ENCODE measurements at regions not wholly inside any gene's neighbourhood (a gene's known extent, or its start where the extent isn't known, plus 50 kb on each side); places are given as distances from the start of the nearest gene placed in this dataset.

DNA sequence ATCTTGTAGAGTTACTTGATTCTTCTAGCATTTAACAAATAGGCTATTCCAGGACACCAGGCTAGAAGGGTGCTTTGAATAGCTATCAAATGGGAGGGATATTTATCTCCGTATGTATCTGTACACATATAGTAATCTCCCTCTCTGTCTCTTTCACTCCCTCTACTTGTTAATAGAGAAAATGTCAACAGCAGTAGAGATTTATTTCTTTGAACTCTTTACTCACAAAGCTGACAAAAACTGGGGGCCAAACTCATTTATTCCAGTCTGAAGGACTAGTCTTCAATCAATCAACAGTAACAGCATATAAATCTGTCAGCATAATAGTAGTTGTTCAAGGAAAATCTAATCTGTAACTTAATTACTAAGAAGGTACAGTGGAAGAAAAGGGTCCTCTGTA is 78.2 kb upstream of the FER start:
- Mint-ChIP-seq H3K4me3 (no peak overlapping the region), H3K27me3 (ENCODE audit: low read depth, poor library complexity) (peaks cover 3% of the 10 kb centered on the region), H3K27ac (no peak overlapping the region), H3K4me1 (peaks cover 20% of the 10 kb centered on the region), H3K9me3 (peaks cover 7% of the 10 kb centered on the region), H3K36me3 (ENCODE audit: low read depth) (no peaks in the 10 kb centered on the region)
- TF ChIP-seq CTCF (IDR thresholded peaks at IDR 0.05): no peak
- DNase-seq: no peak

GRCh38 chr5:108661590-108662219 is 86.0 kb upstream of the FER start:
- Mint-ChIP-seq H3K27me3 (ENCODE audit: low read depth, poor library complexity) (no peaks in the 10 kb centered on the region), H3K27ac (no peak overlapping the region), H3K36me3 (ENCODE audit: low read depth) (no peaks in the 10 kb centered on the region), H3K9me3 (peaks cover 10% of the 10 kb centered on the region), H3K4me1 (peaks cover 15% of the 10 kb centered on the region), H3K4me3 (no peak overlapping the region)
- TF ChIP-seq CTCF (IDR thresholded peaks at IDR 0.05): no peak
- no peak for DNase-seq

DNA sequence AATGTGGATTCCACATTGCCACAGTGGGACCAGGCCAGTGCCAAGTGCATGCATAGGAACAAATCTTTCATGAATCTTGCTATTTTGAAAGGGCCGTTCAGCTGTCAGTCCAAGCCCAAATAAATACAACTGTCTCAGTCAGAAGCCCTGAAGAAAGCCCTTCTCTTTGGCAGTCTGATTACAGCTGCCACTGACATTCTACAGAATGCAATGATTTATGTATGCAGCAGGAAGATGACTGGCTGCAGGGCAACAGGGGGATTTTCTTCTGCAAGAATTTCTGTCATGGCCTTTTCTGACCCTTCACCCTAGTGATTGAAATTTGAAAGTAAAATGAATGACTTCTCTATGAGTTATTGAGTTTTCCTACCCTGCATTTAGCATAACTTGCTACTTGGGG is 86.7 kb upstream of the FER start:
- DNase-seq: no peak
- Mint-ChIP-seq H3K9me3 (peaks cover 4% of the 10 kb centered on the region), H3K4me3 (no peak overlapping the region), H3K27ac (no peak overlapping the region), H3K4me1 (peaks cover 15% of the 10 kb centered on the region), H3K27me3 (ENCODE audit: low read depth, poor library complexity) (no peaks in the 10 kb centered on the region), H3K36me3 (ENCODE audit: low read depth) (no peaks in the 10 kb centered on the region)
- no peak for TF ChIP-seq CTCF (IDR thresholded peaks at IDR 0.05)

GRCh38 chr5:108660291-108660690 is 87.4 kb upstream of the FER start:
- Mint-ChIP-seq H3K9me3 (peaks cover 3% of the 10 kb centered on the region), H3K4me3 (no peak overlapping the region), H3K27me3 (ENCODE audit: low read depth, poor library complexity) (no peaks in the 10 kb centered on the region), H3K4me1 (peaks cover 15% of the 10 kb centered on the region), H3K27ac (no peak overlapping the region), H3K36me3 (ENCODE audit: low read depth) (no peaks in the 10 kb centered on the region)
- no peak for DNase-seq
- no peak for TF ChIP-seq CTCF (IDR thresholded peaks at IDR 0.05)

GRCh38 chr5:108659531-108659930 is 88.2 kb upstream of the FER start:
- no peak for TF ChIP-seq CTCF (IDR thresholded peaks at IDR 0.05)
- DNase-seq: no peak

GRCh38 chr5:108655750-108656450 is 91.8 kb upstream of the FER start:
- no peak for DNase-seq
- no peaks in the 10 kb centered on the region for H3K36me3 Mint-ChIP-seq (ENCODE audit: low read depth)
- H3K9me3 Mint-ChIP-seq: peaks cover 3% of the 10 kb centered on the region
- no peak overlapping the region for H3K27ac Mint-ChIP-seq
- peaks cover 3% of the 10 kb centered on the region for H3K27me3 Mint-ChIP-seq (ENCODE audit: low read depth, poor library complexity)
- TF ChIP-seq CTCF (IDR thresholded peaks at IDR 0.05): no peak
- no peak overlapping the region for H3K4me3 Mint-ChIP-seq
- H3K4me1 Mint-ChIP-seq: peaks cover 8% of the 10 kb centered on the region

More at GRCh38 chr5:108659531-108659930, 88.2 kb upstream of the FER start:
- no peaks in the 10 kb centered on the region for H3K36me3 Mint-ChIP-seq (ENCODE audit: low read depth)
- H3K9me3 Mint-ChIP-seq: peaks cover 3% of the 10 kb centered on the region
- H3K27me3 Mint-ChIP-seq (ENCODE audit: low read depth, poor library complexity): no peaks in the 10 kb centered on the region
- peaks cover 15% of the 10 kb centered on the region for H3K4me1 Mint-ChIP-seq
- no peak overlapping the region for H3K27ac Mint-ChIP-seq
- H3K4me3 Mint-ChIP-seq: no peak overlapping the region
